KMS-11 (cell line): ENCODE measurements at regions not wholly inside any gene's neighbourhood (a gene's known extent, or its start where the extent isn't known, plus 50 kb on each side); places are given as distances from the start of the nearest gene placed in this dataset.

Source experiments
- H2AFZ ChIP-seq: fragments of 200-600 bp; sonication (generic); 2 replicates; pipeline ENCODE4 v1.6.1; 2016; ENCODE audit warnings: antibody characterized with exemption, mixed run types, low read depth
- H3K27ac ChIP-seq: fragments of 200-600 bp; sonication (generic); 2 replicates; pipeline ENCODE4 v1.6.1; 2016; ENCODE audit warnings: mild to moderate bottlenecking, mixed run types
- H3K27me3 ChIP-seq: fragments of 200-600 bp; sonication (generic); 2 replicates; pipeline ENCODE4 v1.6.1; 2017; ENCODE audit warnings: mild to moderate bottlenecking, low read depth, mixed run types, moderate library complexity; ENCODE audit not compliant: insufficient read depth
- H3K36me3 ChIP-seq: fragments of 200-600 bp; sonication (generic); 2 replicates; pipeline ENCODE4 v1.6.1; 2017; ENCODE audit warnings: mild to moderate bottlenecking, mixed run types; ENCODE audit not compliant: insufficient read depth
- H3K4me1 ChIP-seq: fragments of 200-600 bp; sonication (generic); 2 replicates; pipeline ENCODE4 v1.6.1; 2016; ENCODE audit warnings: mild to moderate bottlenecking, low read depth, mixed run types; ENCODE audit not compliant: poor library complexity, severe bottlenecking
- H3K4me2 ChIP-seq: fragments of 200-600 bp; sonication (generic); 2 replicates; pipeline ENCODE4 v1.7.0; 2016; ENCODE audit warnings: mild to moderate bottlenecking, mixed run types
- H3K4me3 ChIP-seq: fragments of 200-600 bp; sonication (generic); IDR thresholded peaks from 2 replicates; pipeline ENCODE4 v1.6.1; 2017; ENCODE audit warnings: low read depth, low read length, mixed read lengths; ENCODE audit not compliant: insufficient read depth
- H3K79me2 ChIP-seq: fragments of 200-600 bp; sonication (generic); 2 replicates; pipeline ENCODE4 v1.6.1; 2016; ENCODE audit warnings: low read depth, mixed run types; ENCODE audit not compliant: insufficient read depth
- H3K9ac ChIP-seq: fragments of 200-600 bp; sonication (generic); 2 replicates; pipeline ENCODE4 v1.6.1; 2016; ENCODE audit warnings: mild to moderate bottlenecking, mixed run types
- H4K20me1 ChIP-seq: fragments of 200-600 bp; sonication (generic); 2 replicates; pipeline ENCODE4 v1.6.1; 2016; ENCODE audit warnings: mild to moderate bottlenecking, mixed run types; ENCODE audit not compliant: insufficient read depth
- CTCF ChIP-seq: fragments of 200-600 bp; sonication (generic); conservative IDR thresholded peaks from 2 replicates; pipeline ENCODE4 v1.6.1; 2017; ENCODE audit warnings: low read depth, mild to moderate bottlenecking, antibody characterized with exemption, low read length, moderate library complexity, mixed read lengths

- Histone ChIP-seq H3K36me3 (no peaks in the 10 kb centered on the region), H3K79me2 (no peaks in the 10 kb centered on the region), H2AFZ (no peak overlapping the region), H3K27ac (no peak overlapping the region), H4K20me1 (no peaks in the 10 kb centered on the region), H3K9ac (no peak overlapping the region), H3K27me3 (no peaks in the 10 kb centered on the region), H3K4me1 (peaks cover 21% of the 10 kb centered on the region), H3K4me3 (no peak overlapping the region), H3K4me2 (no peak overlapping the region)
- no peak for TF ChIP-seq CTCF
Observed at GRCh38 chr3:18868911-18869689, 279.2 kb upstream of the KCNH8 start.

- Histone ChIP-seq H3K4me3 (no peak overlapping the region), H3K4me1 (peaks cover 21% of the 10 kb centered on the region), H3K27me3 (no peaks in the 10 kb centered on the region), H3K9ac (no peak overlapping the region), H3K36me3 (no peaks in the 10 kb centered on the region), H3K27ac (no peak overlapping the region), H4K20me1 (no peaks in the 10 kb centered on the region), H3K79me2 (no peaks in the 10 kb centered on the region), H2AFZ (no peak overlapping the region), H3K4me2 (no peak overlapping the region)
- TF ChIP-seq CTCF: no peak
Observed at GRCh38 chr3:18866899-18867298, 281.4 kb upstream of the KCNH8 start.

GRCh38 chr3:18864933-18865731, 283.2 kb upstream of the KCNH8 start:
- Histone ChIP-seq H2AFZ (no peak overlapping the region), H3K27me3 (no peaks in the 10 kb centered on the region), H3K4me3 (no peak overlapping the region), H4K20me1 (no peaks in the 10 kb centered on the region), H3K4me2 (peak overlapping the region; percentile 6; the same call in 1 of the 2 replicates), H3K4me1 (peaks cover 21% of the 10 kb centered on the region), H3K9ac (no peak overlapping the region), H3K27ac (no peak overlapping the region), H3K36me3 (no peaks in the 10 kb centered on the region), H3K79me2 (no peaks in the 10 kb centered on the region)
- no peak for TF ChIP-seq CTCF

GRCh38 chr3:18862077-18862476, 286.2 kb upstream of the KCNH8 start:
- no peak for TF ChIP-seq CTCF
- Histone ChIP-seq H3K36me3 (no peaks in the 10 kb centered on the region), H3K4me3 (no peak overlapping the region), H3K4me2 (no peak overlapping the region), H3K4me1 (peaks cover 21% of the 10 kb centered on the region), H3K9ac (no peak overlapping the region), H2AFZ (no peak overlapping the region), H3K79me2 (no peaks in the 10 kb centered on the region), H4K20me1 (no peaks in the 10 kb centered on the region), H3K27ac (no peak overlapping the region), H3K27me3 (no peaks in the 10 kb centered on the region)
